NCI-H2029 treated with DMSO at 0.1 percent for 48 hours (cell line): ENCODE measurements at regions not wholly inside any gene's neighbourhood (a gene's known extent, or its start where the extent isn't known, plus 50 kb on each side); places are given as distances from the start of the nearest gene placed in this dataset.
A peak's percentile ranks its signal among the peaks of the same experiment; 100 is the strongest.

Experiments used
- DNase-seq: peaks from one replicate; lab custom pipeline; 2025; lab: John Stamatoyannopoulos, UW

DNA sequence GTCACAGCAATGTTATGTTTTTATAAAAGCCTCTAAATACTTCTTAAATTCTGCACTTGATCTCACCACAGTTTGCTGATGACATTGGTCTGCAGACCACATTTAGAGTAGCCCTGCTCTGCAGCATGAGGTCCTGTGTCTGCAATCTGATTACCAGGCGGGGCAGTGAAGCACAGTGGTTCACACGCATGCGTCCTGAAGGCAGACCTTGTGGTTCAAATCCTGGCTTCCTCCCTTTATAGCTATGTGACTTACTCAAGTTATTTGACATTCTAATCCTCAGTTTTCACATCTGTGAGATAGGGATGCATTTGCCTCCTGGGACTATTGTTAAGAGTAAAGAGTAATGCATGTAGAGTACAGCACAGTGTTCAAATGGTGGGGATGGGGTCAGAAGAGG lies 50.3 kb downstream of the BMAL2 start:
- DNase-seq: no peak

DNA sequence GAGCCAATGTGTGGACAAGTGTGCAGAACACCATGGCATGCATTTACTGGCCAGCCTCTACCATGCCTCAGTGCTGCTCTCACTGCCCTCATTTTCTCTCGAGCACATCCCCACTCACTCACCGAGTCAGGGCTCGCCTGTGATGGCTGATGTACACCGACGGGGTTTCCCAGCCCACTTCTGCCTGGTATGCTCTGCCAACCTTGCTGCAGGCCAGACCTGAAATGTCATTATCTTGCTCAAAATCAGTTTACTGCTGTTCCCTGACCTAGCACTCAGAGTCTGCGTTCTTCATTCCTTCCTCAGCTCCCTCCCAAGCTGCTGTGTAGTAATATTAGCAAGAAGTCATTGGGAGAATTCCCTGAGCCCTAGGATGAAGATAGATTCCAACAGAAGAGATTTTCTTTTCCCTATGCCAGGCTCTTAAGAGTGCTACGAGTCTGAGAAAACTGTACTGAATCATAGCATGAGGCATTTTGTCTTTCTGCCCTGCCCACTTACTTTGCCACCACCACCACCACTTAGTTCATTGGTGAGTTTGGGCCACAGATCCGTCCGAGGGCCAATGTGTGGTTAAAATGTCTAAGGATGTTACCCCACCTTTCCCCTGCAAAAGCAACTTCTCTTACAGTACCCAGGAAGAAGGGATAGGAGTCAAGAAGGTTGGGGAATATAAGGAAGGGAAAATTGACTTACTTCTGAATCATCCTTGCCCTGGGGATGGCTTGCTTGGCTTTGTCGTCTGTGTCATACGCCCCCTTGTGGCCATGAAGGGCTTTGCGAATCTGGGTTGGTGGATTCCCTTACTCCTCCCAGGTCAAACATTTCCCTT lies 51.0 kb downstream of the BMAL2 start:
- DNase-seq: peak; percentile 33

DNA sequence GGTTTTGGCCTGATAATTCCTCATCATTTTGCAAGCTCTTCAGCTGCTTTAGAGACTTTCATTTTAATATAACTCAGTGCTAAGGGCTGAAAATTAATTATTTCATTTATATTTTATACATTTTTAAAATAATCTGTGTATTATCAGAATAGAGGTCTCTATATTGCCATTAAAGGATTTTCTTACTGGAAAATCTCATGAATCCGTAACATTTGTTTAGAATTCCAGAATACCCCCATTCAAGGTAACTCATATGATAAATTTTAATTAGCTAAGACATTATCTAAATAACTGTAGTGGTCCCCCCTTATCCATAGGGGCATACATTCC lies 51.6 kb downstream of the BMAL2 start:
- DNase-seq: no peak

DNA sequence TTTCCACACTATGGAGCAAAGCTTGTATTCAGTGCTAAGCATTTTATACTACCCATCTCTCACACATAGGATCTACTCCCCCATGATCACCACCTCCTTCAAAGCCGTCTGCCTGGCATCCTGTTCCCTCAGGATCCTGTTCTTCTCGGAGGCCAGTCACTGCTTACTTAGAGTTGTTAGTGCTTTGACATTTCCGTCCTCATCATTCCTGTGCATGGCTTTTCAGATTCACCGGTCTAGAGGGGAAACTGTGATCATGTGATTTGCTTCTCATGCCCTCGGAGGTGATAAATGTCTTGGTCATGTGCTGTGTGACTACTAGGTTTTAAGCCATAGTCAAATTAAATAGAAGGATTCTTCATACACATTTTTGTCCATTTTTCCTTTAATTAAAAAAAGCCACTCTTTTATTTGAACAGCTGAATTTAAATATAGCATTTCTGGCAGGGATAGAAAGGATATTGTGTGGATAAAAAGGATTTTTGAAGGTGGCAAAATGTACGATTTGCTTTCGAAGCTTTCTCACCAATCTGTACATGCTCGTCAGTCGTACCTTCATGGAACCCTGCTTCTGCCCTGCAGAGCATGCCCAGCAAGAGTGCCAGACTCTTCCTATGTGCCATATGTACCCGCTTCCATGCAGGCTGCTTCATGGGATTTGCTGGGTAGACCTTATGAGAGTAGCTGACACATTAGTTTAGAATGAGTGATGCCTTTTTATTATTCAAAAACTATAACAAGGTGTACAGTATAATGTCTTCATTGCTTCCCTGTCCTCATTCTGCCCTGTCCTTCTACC lies 53.3 kb downstream of the BMAL2 start:
- no peak for DNase-seq

DNA sequence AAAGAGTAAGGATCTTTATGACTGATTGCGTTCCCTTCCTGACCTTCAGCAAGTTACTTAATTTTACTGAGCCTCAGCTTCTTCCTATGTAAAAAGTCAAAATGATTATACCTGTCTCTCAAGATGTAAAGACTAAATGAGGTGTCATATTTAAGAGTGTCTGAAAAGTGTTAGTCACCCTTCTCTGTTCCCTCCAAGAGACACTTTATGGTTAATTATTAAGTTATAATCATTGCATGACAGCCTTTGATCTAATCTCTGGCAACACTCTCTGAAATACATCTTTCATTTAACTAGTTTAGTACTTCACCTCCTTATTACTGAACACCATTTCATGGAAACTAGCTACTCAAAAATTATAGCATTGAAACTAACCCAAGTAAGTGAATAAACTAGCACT lies 54.8 kb downstream of the BMAL2 start:
- DNase-seq: no peak

DNA sequence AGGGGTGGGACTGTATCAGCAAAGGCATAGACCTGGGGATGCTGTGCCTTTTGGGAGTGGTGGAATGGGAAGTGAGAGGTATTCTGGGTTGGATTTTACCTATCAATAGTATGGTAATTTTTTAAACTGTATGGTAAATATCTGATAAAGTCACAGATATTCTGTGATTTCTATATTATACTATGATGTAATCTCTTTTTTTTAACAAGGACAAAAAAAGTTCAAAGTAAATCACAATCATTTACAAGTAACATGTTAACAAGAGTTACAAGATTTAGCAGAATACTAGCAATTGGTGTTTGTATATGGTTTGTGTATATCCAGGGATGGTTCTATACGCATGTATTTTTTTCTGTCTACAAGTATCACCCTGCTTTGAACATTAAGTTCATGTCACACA lies 56.0 kb downstream of the BMAL2 start:
- no peak for DNase-seq

DNA sequence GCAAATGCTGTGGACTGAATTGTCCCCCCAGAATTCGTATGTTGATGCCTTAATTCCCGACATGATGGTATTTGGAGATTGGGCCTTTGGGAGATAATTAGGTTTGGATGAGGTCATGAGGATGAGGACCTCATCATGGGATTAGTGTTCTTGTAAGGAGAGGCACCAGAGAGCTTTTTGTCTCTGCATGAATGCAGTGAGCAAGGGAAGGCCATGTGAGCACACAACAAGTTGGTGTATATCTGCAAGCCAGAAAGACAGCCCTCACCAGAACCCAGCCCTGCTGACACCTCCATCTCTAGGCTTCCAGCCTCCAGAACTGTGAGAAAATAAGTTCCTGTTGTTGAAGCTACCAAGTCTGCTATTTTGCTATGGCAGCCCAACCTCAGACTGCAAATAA lies 51.9 kb upstream of the SMCO2 start:
- no peak for DNase-seq

DNA sequence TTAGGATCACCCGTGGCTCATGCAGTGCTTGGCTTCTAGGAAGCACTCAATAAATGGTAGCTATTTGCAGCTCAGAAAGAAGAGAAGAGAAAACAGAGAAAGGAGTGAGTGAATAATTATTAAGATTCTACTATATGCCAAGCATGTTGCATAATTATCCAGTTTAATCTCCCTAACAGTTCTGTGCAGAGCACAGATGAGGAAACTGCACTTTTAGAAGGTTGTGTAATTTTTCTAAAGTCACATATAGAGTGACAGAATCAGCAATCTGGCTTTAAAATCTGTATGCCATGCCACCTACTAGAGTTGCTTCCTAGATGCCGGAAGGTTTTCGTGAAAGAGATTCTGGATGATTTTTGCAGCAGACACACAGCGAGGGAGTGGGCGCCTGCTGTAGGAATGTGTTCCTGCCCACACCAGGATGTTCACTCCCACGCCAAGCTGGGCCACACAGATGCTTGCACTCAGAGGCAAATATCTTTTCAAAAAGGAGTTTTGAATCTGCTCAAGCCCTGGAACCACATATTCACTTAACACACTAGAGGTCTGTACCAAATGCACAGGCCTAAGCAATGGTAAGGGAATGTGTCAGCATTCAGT lies 50.2 kb upstream of the SMCO2 start:
- DNase-seq: no peak
